ENCODE measurements at regions not wholly inside any gene's neighbourhood (a gene's known extent, or its start where the extent isn't known, plus 50 kb on each side); places are given as distances from the start of the nearest gene placed in this dataset.
"Not testable (repeated sequence)": the region's sequence is repeated elsewhere in the genome, so short reads cannot be mapped to it uniquely, and the experiment has no call there.

DNA sequence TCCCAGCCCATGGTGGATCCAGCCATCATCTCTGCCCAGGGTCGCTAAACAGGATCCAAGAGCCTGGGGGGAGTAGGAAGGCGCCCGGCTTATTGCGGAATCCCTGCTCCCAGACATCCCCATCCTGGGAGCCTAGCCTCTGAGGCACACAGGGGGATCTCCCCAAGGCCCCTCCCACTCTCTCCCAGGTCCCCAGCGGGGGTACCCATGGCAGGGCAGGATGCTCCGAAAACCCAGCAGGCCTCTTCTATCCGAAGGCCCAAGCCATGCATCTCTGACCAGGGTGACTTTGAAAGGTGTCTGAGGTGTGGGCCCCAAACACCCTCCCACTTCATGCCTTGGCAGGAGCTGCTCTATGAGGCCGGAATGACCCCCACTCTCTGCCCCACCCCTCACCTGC lies 81.7 kb upstream of the RUFY1 start:
- no peaks in the 10 kb centered on the region for H3K36me3 Mint-ChIP-seq
- H3K4me3 Mint-ChIP-seq: no peak overlapping the region
- no peak overlapping the region for H3K27ac Mint-ChIP-seq
- H3K9me3 Mint-ChIP-seq: peaks cover 0 to 4% (median 0%) of the 10 kb centered on the region in 3 donors
- no peaks in the 10 kb centered on the region for H3K4me1 Mint-ChIP-seq
- peaks cover 3% of the 10 kb centered on the region for H3K27me3 Mint-ChIP-seq

DNA sequence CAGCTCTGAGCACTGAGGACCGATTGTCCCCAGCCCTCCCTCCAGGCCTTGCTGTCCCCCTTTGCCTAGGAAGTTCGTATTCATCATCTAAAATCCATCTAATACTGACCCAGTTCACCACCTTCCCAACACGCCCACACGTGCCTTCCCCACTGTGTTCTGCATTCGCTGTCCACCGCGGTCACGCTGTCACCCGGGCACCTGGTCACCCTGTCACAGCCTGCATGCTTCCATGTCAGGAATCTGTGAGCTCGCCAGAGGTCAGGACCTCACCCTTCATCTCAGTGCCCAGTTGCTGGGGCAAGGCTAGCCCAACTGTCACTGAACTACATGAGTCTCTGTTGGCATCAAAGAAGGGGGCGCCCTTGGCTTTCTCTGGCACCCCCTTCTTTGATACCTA lies 82.9 kb upstream of the RUFY1 start:
- Mint-ChIP-seq H3K36me3 (no peaks in the 10 kb centered on the region), H3K4me3 (no peak overlapping the region), H3K27me3 (peaks cover 2% of the 10 kb centered on the region), H3K27ac (no peak overlapping the region), H3K9me3 (peaks cover 0 to 4% (median 0%) of the 10 kb centered on the region in 3 donors), H3K4me1 (no peaks in the 10 kb centered on the region)

DNA sequence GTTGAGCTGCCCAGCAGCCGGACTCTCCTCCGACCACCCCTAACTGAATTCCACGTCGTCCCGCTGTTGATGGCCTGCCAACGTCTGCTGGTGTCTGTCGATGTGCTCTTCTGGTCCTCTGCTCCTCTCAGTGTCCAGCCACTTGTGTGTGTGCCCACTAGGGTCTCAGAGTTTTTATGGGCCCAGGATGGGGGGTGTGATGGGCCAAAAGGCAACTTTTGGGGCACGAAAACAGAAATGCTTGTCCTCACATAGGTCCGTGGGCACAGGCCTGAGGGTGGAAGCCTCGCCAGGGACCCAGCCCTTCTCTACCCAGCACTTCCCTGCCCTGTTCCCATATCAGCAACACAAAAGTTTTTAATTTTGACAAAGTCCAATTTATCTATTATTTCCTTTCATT lies 85.7 kb upstream of the RUFY1 start:
- H3K27ac Mint-ChIP-seq: no peak overlapping the region
- no peaks in the 10 kb centered on the region for H3K4me1 Mint-ChIP-seq
- peaks cover 0 to 4% (median 0%) of the 10 kb centered on the region in 3 donors for H3K9me3 Mint-ChIP-seq
- H3K36me3 Mint-ChIP-seq: no peaks in the 10 kb centered on the region
- H3K27me3 Mint-ChIP-seq: peaks cover 3% of the 10 kb centered on the region
- H3K4me3 Mint-ChIP-seq: no peak overlapping the region

DNA sequence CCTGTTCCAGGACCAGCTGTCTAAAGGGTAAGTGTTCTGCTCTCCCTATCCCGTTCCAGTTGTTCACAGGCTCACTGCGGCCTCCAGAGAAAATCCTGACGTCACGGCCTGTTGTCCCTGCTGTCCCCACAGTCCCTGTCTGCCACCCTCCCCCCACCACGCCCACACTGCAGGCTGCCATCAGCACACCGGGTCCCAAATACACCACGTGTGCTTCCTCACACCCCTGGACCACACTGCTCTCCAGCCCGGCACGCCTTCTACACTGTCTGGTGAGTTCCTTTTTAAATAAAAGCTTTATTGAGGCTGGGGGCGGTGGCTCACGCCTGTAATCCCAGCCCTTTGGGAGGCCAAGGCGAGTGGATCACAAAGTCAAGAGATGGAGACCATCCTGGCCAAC lies 88.3 kb upstream of the RUFY1 start:
- Mint-ChIP-seq H3K27ac (no peak overlapping the region), H3K27me3 (peaks cover 6% of the 10 kb centered on the region), H3K4me1 (peaks cover 0 to 3% (median 0%) of the 10 kb centered on the region in 3 donors), H3K4me3 (peak overlapping the region in 1 of 4 donors; percentile 18), H3K9me3 (peaks cover 0 to 2% (median 0%) of the 10 kb centered on the region in 3 donors), H3K36me3 (no peaks in the 10 kb centered on the region)

DNA sequence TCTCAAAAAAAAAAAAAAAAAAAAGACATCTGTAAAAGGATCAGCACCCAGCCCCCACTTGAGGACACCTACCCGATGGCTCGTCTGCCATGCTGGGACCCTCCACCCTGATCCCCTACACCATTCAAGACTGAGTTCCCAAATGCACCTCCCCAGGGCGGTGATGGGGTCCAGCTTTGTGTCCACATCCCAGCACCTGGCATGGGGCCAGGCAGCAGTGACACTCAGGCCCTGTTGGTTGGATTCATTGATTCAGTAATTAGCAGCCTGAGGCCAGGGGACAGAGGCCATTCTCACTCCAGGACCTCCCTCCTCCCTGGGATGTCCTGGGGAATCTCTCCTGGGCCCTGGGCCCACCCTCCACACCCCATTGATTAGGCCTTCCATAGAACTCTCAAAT lies 88.8 kb upstream of the RUFY1 start:
- H3K4me3 Mint-ChIP-seq: no peak overlapping the region
- no peaks in the 10 kb centered on the region for H3K36me3 Mint-ChIP-seq
- peaks cover 0 to 3% (median 0%) of the 10 kb centered on the region in 3 donors for H3K4me1 Mint-ChIP-seq
- no peak overlapping the region for H3K27ac Mint-ChIP-seq
- H3K9me3 Mint-ChIP-seq: peaks cover 0 to 2% (median 0%) of the 10 kb centered on the region in 3 donors
- H3K27me3 Mint-ChIP-seq: peaks cover 6% of the 10 kb centered on the region

DNA sequence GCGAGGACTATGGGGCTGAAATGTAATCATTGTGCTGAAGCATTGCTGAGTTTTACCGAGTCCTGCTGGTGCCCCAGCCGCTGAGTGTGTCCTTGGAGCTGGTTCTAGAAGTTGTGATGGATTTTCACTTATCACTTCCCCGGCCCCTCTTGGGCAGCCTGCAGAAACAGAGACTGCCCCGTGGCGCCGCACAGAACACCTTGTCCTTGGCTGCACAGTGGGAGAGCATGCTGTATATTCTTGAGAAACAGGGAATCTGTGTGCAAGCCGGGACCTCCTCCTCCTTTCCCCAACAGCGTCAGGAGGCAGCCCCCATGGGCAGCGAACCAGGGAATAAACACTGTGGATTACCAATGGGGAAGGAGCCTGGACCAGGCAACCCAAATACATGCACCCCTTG lies 90.6 kb upstream of the RUFY1 start:
- no peaks in the 10 kb centered on the region for H3K36me3 Mint-ChIP-seq

DNA sequence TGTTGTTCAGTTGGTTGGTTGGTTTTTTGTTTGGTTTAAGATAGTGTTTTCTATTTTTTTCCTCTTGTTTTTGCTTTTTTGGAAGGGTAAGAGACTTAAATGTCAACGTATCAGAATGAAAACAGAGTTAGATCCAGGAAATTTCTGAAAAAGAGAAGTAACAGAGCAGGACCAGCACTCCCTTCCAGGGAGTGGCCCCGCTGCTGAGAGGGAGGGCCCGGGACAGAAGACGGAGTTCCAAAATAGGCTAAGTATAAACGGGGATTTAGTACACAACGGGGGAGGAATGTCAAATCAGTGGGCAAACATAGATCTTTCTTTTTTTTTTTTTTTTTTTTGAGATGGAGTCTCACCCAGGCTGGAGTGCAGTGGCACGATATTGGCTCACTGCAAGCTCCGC lies 92.7 kb upstream of the RUFY1 start:
- peaks cover 0 to 3% (median 0%) of the 10 kb centered on the region in 3 donors for H3K4me1 Mint-ChIP-seq
- no peak overlapping the region for H3K4me3 Mint-ChIP-seq
- peaks cover 3 to 5% (median 5%) of the 10 kb centered on the region in 3 donors for H3K9me3 Mint-ChIP-seq
- H3K36me3 Mint-ChIP-seq: no peaks in the 10 kb centered on the region
- H3K27me3 Mint-ChIP-seq: peaks cover 4% of the 10 kb centered on the region
- H3K27ac Mint-ChIP-seq: no peak overlapping the region

More for the DNA sequence above, 90.6 kb upstream of the RUFY1 start:
- H3K4me1 Mint-ChIP-seq: peaks cover 0 to 3% (median 0%) of the 10 kb centered on the region in 3 donors
- H3K27ac Mint-ChIP-seq: peak overlapping the region in 1 of 3 donors; percentile 76
- peaks cover under 1 to 1% (median under 1%) of the 10 kb centered on the region in 3 donors for H3K9me3 Mint-ChIP-seq
- H3K27me3 Mint-ChIP-seq: peaks cover 6% of the 10 kb centered on the region
- H3K4me3 Mint-ChIP-seq: peak overlapping the region in 1 of 4 donors; percentile 26

DNA sequence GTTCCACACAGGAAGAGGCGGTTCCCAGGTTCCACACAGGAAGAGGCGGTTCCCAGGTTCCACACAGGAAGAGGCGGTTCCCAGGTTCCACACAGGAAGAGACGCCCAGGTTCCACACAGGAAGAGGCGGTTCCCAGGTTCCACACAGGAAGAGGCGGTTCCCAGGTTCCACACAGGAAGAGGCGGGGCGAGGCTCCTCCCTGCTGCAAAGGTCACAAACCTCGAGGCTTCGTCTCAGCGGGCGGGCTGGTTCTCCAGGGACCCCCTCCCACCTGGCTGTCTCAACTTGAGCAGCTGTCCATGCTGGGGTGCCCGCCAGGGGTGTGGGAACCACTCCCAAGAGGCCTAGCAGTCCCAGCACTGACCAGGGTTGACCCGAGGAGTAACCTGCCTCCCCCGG lies 94.3 kb upstream of the RUFY1 start:
- not testable (repeated sequence) for H3K27me3 Mint-ChIP-seq, H3K27ac Mint-ChIP-seq, H3K4me1 Mint-ChIP-seq, H3K36me3 Mint-ChIP-seq, H3K4me3 Mint-ChIP-seq, H3K9me3 Mint-ChIP-seq

DNA sequence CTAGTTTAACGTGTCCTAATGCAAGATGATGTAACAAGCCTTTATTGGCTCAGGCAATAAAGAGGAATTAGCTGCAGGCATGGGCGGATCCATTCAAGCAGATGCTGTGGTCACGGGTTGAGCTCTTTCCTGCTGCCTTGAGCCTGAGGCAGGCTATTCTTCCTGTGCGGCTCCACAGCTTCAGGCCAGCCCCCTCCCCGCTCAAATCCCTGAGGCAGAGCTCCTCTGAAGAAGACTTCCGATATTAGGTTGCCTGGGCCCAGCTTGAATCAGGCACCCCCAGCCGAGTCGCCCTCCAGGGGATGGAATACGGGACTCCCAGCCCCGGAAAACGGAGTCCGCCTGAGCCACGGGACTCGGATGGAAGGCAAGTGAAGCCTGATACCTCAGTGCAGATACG lies 95.0 kb upstream of the RUFY1 start:
- Mint-ChIP-seq H3K4me1 (peaks cover 0 to 3% (median 0%) of the 10 kb centered on the region in 3 donors), H3K36me3 (no peaks in the 10 kb centered on the region), H3K9me3 (peaks cover 3 to 7% (median 5%) of the 10 kb centered on the region in 3 donors), H3K4me3 (no peak overlapping the region), H3K27me3 (peaks cover 6% of the 10 kb centered on the region), H3K27ac (peak overlapping the region in 1 of 3 donors; percentile 59)

DNA sequence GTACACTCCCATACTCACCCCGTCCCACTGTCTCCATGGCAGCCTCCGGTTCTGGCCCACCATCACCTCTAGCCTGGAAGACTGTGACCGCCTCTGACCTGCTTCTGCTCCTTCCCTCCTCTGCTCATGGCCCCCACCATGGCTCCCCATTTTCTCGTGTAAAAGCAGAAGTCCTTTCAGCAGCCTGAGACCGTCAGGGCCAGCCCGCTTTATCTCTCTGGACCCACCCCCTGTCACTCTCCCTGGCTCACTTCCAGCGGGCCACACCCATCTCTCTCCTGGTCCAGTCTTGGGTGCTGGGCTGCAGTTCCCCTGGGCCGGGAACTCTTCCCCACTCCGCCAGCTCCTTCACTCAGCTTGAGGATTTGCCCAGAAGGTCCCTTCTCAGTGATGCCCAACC lies 96.0 kb upstream of the RUFY1 start:
- Mint-ChIP-seq H3K9me3 (peaks cover 3 to 11% (median 5%) of the 10 kb centered on the region in 3 donors), H3K4me3 (no peak overlapping the region), H3K27me3 (peaks cover 2% of the 10 kb centered on the region), H3K4me1 (peaks cover 0 to 3% (median 0%) of the 10 kb centered on the region in 3 donors), H3K36me3 (no peaks in the 10 kb centered on the region), H3K27ac (no peak overlapping the region)

DNA sequence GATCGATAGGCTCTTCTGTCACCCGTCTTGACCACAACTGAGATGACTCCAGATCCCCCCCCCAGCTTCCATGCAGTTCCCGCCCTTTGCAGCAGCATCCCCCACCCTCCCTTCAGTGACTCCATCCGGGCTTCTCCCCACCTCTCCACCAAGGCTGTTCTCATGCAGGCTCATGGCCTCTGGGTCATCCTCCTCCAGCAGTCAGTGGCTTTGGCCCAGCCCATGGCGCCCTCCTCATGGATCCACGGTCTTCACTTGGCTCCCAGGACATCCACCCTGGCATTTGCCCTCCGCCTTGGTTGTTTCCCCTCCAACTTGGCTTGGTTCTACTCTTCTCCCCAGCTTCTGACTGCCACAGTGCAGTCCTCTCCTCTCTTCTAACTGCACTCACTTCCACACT lies 96.7 kb upstream of the RUFY1 start:
- Mint-ChIP-seq H3K4me3 (peak overlapping the region in 1 of 4 donors; percentile 68), H3K27ac (no peak overlapping the region), H3K9me3 (peaks cover 3 to 11% (median 5%) of the 10 kb centered on the region in 3 donors), H3K36me3 (no peaks in the 10 kb centered on the region), H3K27me3 (peaks cover 2% of the 10 kb centered on the region), H3K4me1 (peaks cover 0 to 3% (median 0%) of the 10 kb centered on the region in 3 donors)

DNA sequence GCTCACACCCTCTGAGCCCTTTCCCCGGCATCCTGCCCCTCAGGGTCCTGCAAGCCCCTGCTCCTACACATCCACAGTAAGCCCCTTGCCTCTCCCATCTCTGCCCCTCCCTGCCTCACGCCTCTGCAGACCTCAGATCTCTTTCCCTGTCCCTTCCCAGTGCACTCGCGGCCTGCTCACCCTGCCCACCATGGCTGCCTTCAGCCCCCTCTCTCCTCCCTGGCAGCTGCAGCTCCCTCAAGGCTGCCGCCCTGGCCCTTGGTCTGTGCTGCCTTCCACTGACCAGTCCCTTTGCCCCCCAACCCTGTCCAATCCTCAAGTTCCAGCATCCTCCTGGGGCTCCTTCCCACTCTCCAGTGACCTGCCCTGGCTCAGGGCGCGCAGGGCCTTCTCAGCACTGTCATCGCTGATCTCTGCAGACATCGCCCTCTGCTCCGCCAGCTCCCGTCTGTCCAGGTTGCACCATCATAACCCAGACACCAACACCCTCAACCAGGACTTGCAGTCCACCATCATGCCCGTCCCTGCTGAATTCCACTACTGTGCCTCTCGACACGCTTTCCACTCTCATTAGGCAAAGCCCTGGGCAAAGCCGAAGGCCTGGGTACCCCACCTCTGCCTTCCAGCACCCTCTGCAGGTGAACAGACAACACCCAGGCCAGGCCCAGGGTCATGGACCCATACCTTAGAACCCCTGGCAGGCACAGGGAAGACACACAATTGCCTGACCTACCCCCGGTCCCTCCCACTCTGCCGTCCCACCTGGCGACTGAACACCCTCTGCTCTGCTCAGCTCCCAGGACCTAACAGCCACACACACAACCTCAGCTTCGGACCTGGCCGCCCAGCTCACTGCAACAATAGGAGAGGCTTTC lies 97.8 kb upstream of the RUFY1 start:
- peak overlapping the region in 2 of 3 donors; percentile 59 to 77 for H3K27ac Mint-ChIP-seq
- peaks cover 2% of the 10 kb centered on the region for H3K27me3 Mint-ChIP-seq
- H3K4me1 Mint-ChIP-seq: peaks cover 0 to 2% (median 0%) of the 10 kb centered on the region in 3 donors

DNA sequence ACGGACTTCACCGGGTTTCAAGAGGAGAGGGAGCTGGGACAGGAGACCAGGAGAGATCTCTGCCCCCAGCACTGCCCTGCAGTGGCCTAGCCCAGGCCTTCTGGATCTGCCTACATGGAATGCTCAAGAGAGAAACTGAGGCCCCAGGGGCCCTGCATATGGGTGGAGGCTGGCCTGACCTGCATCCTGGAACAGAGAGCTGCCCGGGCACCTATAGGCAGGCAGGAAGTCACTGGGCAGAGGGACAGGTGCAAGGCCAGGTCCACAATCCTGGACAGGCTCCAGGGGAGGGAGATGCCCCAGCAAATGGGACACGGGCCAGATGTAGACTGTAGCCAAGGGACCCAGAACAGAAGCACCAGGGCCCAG lies 98.5 kb upstream of the RUFY1 start:
- Mint-ChIP-seq H3K9me3 (peaks cover 3 to 11% (median 5%) of the 10 kb centered on the region in 3 donors), H3K27me3 (peaks cover 2% of the 10 kb centered on the region), H3K4me1 (no peaks in the 10 kb centered on the region), H3K4me3 (no peak overlapping the region), H3K36me3 (no peaks in the 10 kb centered on the region), H3K27ac (peak overlapping the region in 1 of 3 donors; percentile 59)

More for the DNA sequence above, 97.8 kb upstream of the RUFY1 start:
- Mint-ChIP-seq H3K36me3 (no peaks in the 10 kb centered on the region), H3K9me3 (peaks cover 3 to 11% (median 5%) of the 10 kb centered on the region in 3 donors), H3K4me3 (no peak overlapping the region)

DNA sequence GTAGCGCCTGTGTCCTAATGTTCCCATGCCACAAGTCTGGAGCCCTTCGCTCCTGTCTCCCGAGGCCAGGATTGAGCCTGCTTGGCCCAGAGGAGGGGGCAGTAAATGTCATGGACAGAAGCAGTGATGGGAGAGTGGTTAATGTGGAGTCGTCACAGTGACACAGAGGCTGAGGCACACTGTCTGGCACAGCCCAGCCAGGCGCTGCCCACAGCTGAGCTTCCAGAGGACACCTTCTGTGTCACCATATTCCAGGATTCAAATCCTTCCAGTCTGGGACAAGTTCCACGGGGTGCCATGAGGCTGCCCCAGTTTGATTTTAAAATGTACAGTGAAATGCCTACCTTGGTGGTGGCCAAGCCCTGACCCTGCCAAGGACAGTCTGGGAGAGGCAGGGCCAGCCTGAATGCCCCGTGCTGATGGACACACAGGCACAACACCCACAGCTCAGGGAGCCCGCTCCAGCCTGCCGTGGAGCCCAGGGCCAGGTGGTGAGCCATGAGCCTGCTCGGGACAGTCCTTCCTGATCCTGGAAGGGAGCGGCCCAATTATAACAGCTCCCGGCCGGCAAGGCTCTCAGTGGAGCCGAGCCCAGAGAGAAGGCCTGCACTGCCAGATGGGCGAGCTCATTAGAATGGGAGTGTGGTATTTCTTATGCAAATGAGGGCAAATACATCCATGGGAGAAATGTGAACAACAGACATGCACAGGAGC lies 99.1 kb upstream of the RUFY1 start:
- no peak overlapping the region for H3K27ac Mint-ChIP-seq
- no peak overlapping the region for H3K4me3 Mint-ChIP-seq
- no peaks in the 10 kb centered on the region for H3K4me1 Mint-ChIP-seq
- peaks cover 2% of the 10 kb centered on the region for H3K27me3 Mint-ChIP-seq
- peaks cover 3 to 11% (median 5%) of the 10 kb centered on the region in 3 donors for H3K9me3 Mint-ChIP-seq
- no peaks in the 10 kb centered on the region for H3K36me3 Mint-ChIP-seq

DNA sequence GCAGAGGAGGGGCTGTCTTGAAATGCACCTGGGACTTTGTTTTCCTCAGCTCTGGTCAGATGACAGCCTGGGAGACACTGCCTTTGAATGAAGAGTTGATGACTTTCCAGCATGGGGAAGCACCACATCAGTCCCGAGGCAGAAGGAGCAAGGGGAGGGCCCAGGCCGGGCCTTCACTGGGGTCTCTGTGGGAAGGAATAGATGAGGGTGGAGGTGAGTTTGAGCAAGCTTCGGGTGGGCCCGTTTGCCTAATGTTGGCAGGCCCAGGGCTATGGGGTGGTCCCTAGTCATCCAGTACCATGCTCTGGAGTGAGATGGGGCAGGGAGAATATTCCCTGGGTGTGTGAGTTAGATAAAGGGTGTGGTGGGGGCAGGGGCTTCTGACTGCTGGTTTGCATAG lies 100.4 kb upstream of the RUFY1 start:
- not testable (repeated sequence) for H3K4me1 Mint-ChIP-seq, H3K27ac Mint-ChIP-seq, H3K36me3 Mint-ChIP-seq, H3K4me3 Mint-ChIP-seq, H3K27me3 Mint-ChIP-seq
- peaks cover 3 to 11% (median 5%) of the 10 kb centered on the region in 3 donors for H3K9me3 Mint-ChIP-seq

Measured in IgD-negative memory B cell (primary cell).